Calu3 (cell line): ENCODE measurements at regions not wholly inside any gene's neighbourhood (a gene's known extent, or its start where the extent isn't known, plus 50 kb on each side); places are given as distances from the start of the nearest gene placed in this dataset.
"Not testable (repeated sequence)": the region's sequence is repeated elsewhere in the genome, so short reads cannot be mapped to it uniquely, and the experiment has no call there.

Experiments
- BruUV-seq: library from RNA; stranded (reverse); fragments of 400-500 nt; replicated peaks from 2 replicates; lab custom pipeline; 2021; lab: Mats Ljungman, UMichigan
- CTCF ChIA-PET: fragments of 300-600 bp; sonication (Branson Sonifier 250); formaldehyde crosslinking; loops from one replicate; lab custom pipeline; 2022; ENCODE audit warnings: antibody characterized with exemption; lab: Charles Lee
- DNase-seq: peaks from one replicate; pipeline ENCODE4 v3.0.0; 2022
- H3K27ac Mint-ChIP-seq: one replicate; pipeline ENCODE4 v1.8.0; 2022; ENCODE audit warnings: mixed read lengths; ENCODE audit not compliant: unreplicated experiment
- H3K27me3 Mint-ChIP-seq: one replicate; pipeline ENCODE4 v1.8.0; 2022; ENCODE audit warnings: mixed read lengths; ENCODE audit not compliant: unreplicated experiment
- H3K36me3 Mint-ChIP-seq: one replicate; pipeline ENCODE4 v1.8.0; 2022; ENCODE audit warnings: mild to moderate bottlenecking, moderate library complexity, mixed read lengths; ENCODE audit not compliant: insufficient read depth, unreplicated experiment
- H3K4me1 Mint-ChIP-seq: one replicate; pipeline ENCODE4 v1.8.0; 2022; ENCODE audit warnings: mild to moderate bottlenecking, low read depth, mixed read lengths; ENCODE audit not compliant: unreplicated experiment
- H3K4me3 Mint-ChIP-seq: one replicate; pipeline ENCODE4 v1.8.0; 2022; ENCODE audit warnings: mild to moderate bottlenecking, low read depth, moderate library complexity, mixed read lengths; ENCODE audit not compliant: unreplicated experiment
- H3K9me3 Mint-ChIP-seq: one replicate; pipeline ENCODE4 v1.8.0; 2022; ENCODE audit warnings: low read depth, mixed read lengths; ENCODE audit not compliant: unreplicated experiment
- CTCF ChIP-seq: fragments of 200-600 bp; IDR thresholded peaks from one replicate; pipeline ENCODE4 v1.8.0; 2022; ENCODE audit warnings: antibody characterized with exemption; ENCODE audit not compliant: unreplicated experiment
- intact Hi-C: fragments of 100-400 bp; cut with micrococcal nuclease; formaldehyde crosslinking; loops from one replicate; pipeline ENCODE4 v1.10.0; 2022; ENCODE audit not compliant: unreplicated experiment

- H3K4me3 Mint-ChIP-seq: no peak overlapping the region
- no peaks in the 10 kb centered on the region for H3K4me1 Mint-ChIP-seq
- CTCF ChIA-PET: no interaction called here
- no peak for DNase-seq
- BruUV-seq: no TSS peak
- no peak overlapping the region for H3K27ac Mint-ChIP-seq
- H3K27me3 Mint-ChIP-seq: no peaks in the 10 kb centered on the region
- H3K36me3 Mint-ChIP-seq: no peaks in the 10 kb centered on the region
- H3K9me3 Mint-ChIP-seq: peaks cover 15% of the 10 kb centered on the region
- intact Hi-C loops: no loop called here
- no peak for TF ChIP-seq CTCF
These were observed 746.0 kb upstream of the TMEFF2 start for GRCh38 chr2:192940767-192941166.

GRCh38 chr2:192932376-192932775 lies 737.6 kb upstream of the TMEFF2 start:
- intact Hi-C loops: no loop called here
- no TSS peak for BruUV-seq

GRCh38 chr2:192921631-192922030 lies 726.9 kb upstream of the TMEFF2 start:
- H3K4me1 Mint-ChIP-seq, CTCF ChIA-PET, H3K27me3 Mint-ChIP-seq: not testable (repeated sequence)

More at GRCh38 chr2:192932376-192932775, 737.6 kb upstream of the TMEFF2 start:
- CTCF ChIA-PET: no interaction called here
- Mint-ChIP-seq H3K27ac (no peak overlapping the region), H3K9me3 (peaks cover 12% of the 10 kb centered on the region), H3K4me3 (no peak overlapping the region), H3K27me3 (no peaks in the 10 kb centered on the region), H3K4me1 (no peaks in the 10 kb centered on the region), H3K36me3 (no peaks in the 10 kb centered on the region)
- DNase-seq: no peak
- no peak for TF ChIP-seq CTCF

GRCh38 chr2:192901446-192901845 lies 706.7 kb upstream of the TMEFF2 start:
- TF ChIP-seq CTCF: no peak
- Mint-ChIP-seq H3K27ac (no peak overlapping the region), H3K4me3 (no peak overlapping the region), H3K36me3 (no peaks in the 10 kb centered on the region), H3K4me1 (no peaks in the 10 kb centered on the region), H3K27me3 (no peaks in the 10 kb centered on the region), H3K9me3 (peaks cover 5% of the 10 kb centered on the region)
- CTCF ChIA-PET: no interaction called here
- no peak for DNase-seq
- no TSS peak for BruUV-seq
- intact Hi-C loops: no loop called here

More at GRCh38 chr2:192921631-192922030, 726.9 kb upstream of the TMEFF2 start:
- intact Hi-C loops, DNase-seq, H3K27ac Mint-ChIP-seq, H3K4me3 Mint-ChIP-seq, BruUV-seq, H3K36me3 Mint-ChIP-seq: not testable (repeated sequence)
- H3K9me3 Mint-ChIP-seq: peaks cover 13% of the 10 kb centered on the region

- TF ChIP-seq CTCF: no peak
- Mint-ChIP-seq H3K9me3 (peaks cover 3% of the 10 kb centered on the region), H3K27ac (no peak overlapping the region), H3K4me1 (no peaks in the 10 kb centered on the region), H3K4me3 (no peak overlapping the region), H3K36me3 (no peaks in the 10 kb centered on the region), H3K27me3 (no peaks in the 10 kb centered on the region)
- BruUV-seq: no TSS peak
- intact Hi-C loops: no loop called here
- DNase-seq: no peak
- CTCF ChIA-PET: no interaction called here
These were observed 704.7 kb upstream of the TMEFF2 start for GRCh38 chr2:192899466-192899865.

- H3K9me3 Mint-ChIP-seq, BruUV-seq, H3K27me3 Mint-ChIP-seq, intact Hi-C loops, H3K4me1 Mint-ChIP-seq, H3K27ac Mint-ChIP-seq, H3K36me3 Mint-ChIP-seq, H3K4me3 Mint-ChIP-seq, CTCF ChIA-PET, DNase-seq: not testable (repeated sequence)
These were observed 699.2 kb upstream of the TMEFF2 start for GRCh38 chr2:192893976-192894375.
